Anterior cingulate cortex (tissue), 58 donors: ENCODE measurements at regions not wholly inside any gene's neighbourhood (a gene's known extent, or its start where the extent isn't known, plus 50 kb on each side); places are given as distances from the start of the nearest gene placed in this dataset.
A peak's percentile ranks its signal among the peaks of the same experiment; 100 is the strongest.
"Not testable (repeated sequence)": the region's sequence is repeated elsewhere in the genome, so short reads cannot be mapped to it uniquely, and the experiment has no call there.

Experiments used
- DNase-seq, 58 donors: peaks; one replicate each; lab custom pipeline; 2025; lab: John Stamatoyannopoulos, UW

GRCh38 chr6:26230351-26230750, 134.6 kb upstream of the BTN3A2 start:
- DNase-seq = no peak

- no peak for DNase-seq
Observed at GRCh38 chr6:26231006-26231587, 133.9 kb upstream of the BTN3A2 start.

GRCh38 chr6:26232306-26232939, 132.6 kb upstream of the BTN3A2 start:
- no peak for DNase-seq

- no peak for DNase-seq
Observed at GRCh38 chr6:26232940-26233648, 131.9 kb upstream of the BTN3A2 start.

GRCh38 chr6:26233649-26234420, 131.2 kb upstream of the BTN3A2 start:
- peak in 4 of 58 donors; percentile 5 to 23 (median 8) for DNase-seq

- peak in 11 of 58 donors; percentile 9 to 56 (median 22) for DNase-seq
Observed at GRCh38 chr6:26234421-26235301, 130.3 kb upstream of the BTN3A2 start.

- DNase-seq = no peak
Observed at GRCh38 chr6:26235302-26235670, 129.7 kb upstream of the BTN3A2 start.

- DNase-seq = not testable (repeated sequence)
Observed at GRCh38 chr6:26239415-26239814, 125.6 kb upstream of the BTN3A2 start.

GRCh38 chr6:26240157-26241032, 124.6 kb upstream of the BTN3A2 start:
- peak in 11 of 58 donors; percentile 18 to 63 (median 36) for DNase-seq

- no peak for DNase-seq
Observed at GRCh38 chr6:26241033-26241895, 123.7 kb upstream of the BTN3A2 start.

- no peak for DNase-seq
Observed at GRCh38 chr6:26243132-26243531, 121.9 kb upstream of the BTN3A2 start.

GRCh38 chr6:26243752-26244151, 121.2 kb upstream of the BTN3A2 start:
- no peak for DNase-seq

GRCh38 chr6:26246058-26246457, 118.9 kb upstream of the BTN3A2 start:
- DNase-seq = no peak

GRCh38 chr6:26246553-26246952, 118.4 kb upstream of the BTN3A2 start:
- DNase-seq = no peak

- peak in 2 of 58 donors; percentile 28 to 44 for DNase-seq
Observed at GRCh38 chr6:26249707-26249956, 115.4 kb upstream of the BTN3A2 start.

GRCh38 chr6:26249957-26250697, 114.9 kb upstream of the BTN3A2 start:
- peak in 5 of 58 donors; percentile 11 to 28 (median 19) for DNase-seq

- DNase-seq = no peak
Observed at GRCh38 chr6:26250698-26251044, 114.3 kb upstream of the BTN3A2 start.
